ENCODE measurements at regions not wholly inside any gene's neighbourhood (a gene's known extent, or its start where the extent isn't known, plus 50 kb on each side); places are given as distances from the start of the nearest gene placed in this dataset.

DNA sequence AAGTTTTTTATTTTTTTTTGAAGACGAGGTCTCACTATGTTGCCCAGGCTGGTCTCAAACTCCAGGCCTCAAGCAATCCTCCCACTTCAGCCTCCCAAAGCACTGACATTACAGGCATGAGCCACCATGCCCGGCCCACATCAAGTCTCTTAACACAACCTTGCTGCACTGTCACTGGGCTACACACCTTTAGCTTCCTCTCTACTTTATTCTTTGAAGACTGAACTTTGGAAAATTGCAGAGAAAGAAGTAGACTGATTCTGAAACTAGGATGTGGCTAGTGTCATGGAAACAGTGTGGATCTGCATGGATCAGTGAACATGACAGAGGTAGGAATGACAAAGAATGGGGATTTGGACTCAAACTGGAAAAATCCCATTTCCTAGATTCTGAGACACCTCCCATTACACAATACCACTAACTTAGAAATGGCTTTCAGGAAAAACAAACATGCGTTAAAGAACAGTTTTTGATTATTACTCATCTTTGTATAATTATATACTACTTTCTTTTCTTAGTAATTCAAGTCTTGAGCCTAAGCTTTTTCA, 99.6 kb upstream of the SPON1 start:
- Histone ChIP-seq H3K9ac (ENCODE audit: low read length) (no peak overlapping the region), H3K4me2 (ENCODE audit: low read depth, low read length, poor library complexity, severe bottlenecking) (no peak overlapping the region), H3K9me2 (replicated peaks; ENCODE audit: insufficient read depth, low read length) (no peaks in the 10 kb centered on the region), H3K27ac (ENCODE audit: low read depth, low read length) (no peak overlapping the region), H3K9me3 (ENCODE audit: insufficient read depth, low read length) (no peaks in the 10 kb centered on the region), H4K20me1 (ENCODE audit: low read depth, low read length) (no peaks in the 10 kb centered on the region), H3K36me3 (ENCODE audit: low read length) (no peaks in the 10 kb centered on the region), H3K27me3 (ENCODE audit: low read length) (no peaks in the 10 kb centered on the region), H2AFZ (ENCODE audit: low read depth, low read length, severe bottlenecking) (no peak overlapping the region), H3K4me3 (ENCODE audit: insufficient read depth, low read length, poor library complexity, severe bottlenecking) (no peak overlapping the region), H3F3A (ENCODE audit: insufficient read depth) (no peaks in the 10 kb centered on the region), H3K79me2 (ENCODE audit: insufficient read depth, low read length) (no peaks in the 10 kb centered on the region)
- TF ChIP-seq EZH2phosphoT487 (conservative IDR thresholded peaks at IDR 0.05; ENCODE audit: low read length): no peak
- TF ChIP-seq, protein P1, sequence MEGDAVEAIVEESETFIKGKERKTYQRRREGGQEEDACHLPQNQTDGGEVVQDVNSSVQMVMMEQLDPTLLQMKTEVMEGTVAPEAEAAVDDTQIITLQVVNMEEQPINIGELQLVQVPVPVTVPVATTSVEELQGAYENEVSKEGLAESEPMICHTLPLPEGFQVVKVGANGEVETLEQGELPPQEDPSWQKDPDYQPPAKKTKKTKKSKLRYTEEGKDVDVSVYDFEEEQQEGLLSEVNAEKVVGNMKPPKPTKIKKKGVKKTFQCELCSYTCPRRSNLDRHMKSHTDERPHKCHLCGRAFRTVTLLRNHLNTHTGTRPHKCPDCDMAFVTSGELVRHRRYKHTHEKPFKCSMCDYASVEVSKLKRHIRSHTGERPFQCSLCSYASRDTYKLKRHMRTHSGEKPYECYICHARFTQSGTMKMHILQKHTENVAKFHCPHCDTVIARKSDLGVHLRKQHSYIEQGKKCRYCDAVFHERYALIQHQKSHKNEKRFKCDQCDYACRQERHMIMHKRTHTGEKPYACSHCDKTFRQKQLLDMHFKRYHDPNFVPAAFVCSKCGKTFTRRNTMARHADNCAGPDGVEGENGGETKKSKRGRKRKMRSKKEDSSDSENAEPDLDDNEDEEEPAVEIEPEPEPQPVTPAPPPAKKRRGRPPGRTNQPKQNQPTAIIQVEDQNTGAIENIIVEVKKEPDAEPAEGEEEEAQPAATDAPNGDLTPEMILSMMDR (IDR thresholded peaks at IDR 0.05; ENCODE audit: insufficient read depth, low read length, poor library complexity, severe bottlenecking): no peak

DNA sequence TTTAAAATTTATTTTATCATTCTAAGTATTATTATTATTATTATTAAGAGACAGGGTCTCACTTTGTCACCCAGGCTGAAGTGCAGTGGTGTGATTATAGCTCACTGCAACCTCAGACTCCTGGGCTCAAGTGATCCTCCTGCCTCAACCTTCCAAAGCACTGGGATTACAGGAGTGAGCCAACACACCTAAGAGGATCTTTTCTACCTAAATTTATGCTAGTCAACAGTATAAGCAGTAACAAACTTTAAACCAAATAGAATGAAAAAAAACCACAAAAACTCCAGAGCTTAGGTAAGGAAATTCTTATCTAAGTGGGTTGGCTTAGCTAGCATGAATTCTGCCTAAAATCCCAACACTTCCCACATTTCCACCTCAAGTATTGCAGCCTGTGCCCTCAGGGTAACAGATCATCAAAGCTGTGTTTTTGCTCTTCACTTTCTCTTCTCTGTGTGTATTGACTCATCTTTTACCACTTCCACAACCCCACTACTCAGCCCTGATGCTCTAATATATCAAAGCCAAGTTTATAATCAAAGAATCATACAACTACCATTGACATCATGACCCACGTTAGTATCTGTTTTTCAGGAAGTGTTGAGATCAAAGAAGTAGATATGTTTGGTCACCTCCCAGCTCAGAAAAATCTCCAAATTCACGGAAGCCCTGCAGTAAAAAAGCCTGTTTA, 93.7 kb upstream of the SPON1 start:
- Histone ChIP-seq H4K20me1 (ENCODE audit: low read depth, low read length) (no peaks in the 10 kb centered on the region), H3F3A (ENCODE audit: insufficient read depth) (no peaks in the 10 kb centered on the region), H3K79me2 (ENCODE audit: insufficient read depth, low read length) (no peaks in the 10 kb centered on the region), H3K9ac (ENCODE audit: low read length) (no peak overlapping the region), H3K9me2 (replicated peaks; ENCODE audit: insufficient read depth, low read length) (no peaks in the 10 kb centered on the region), H3K9me3 (ENCODE audit: insufficient read depth, low read length) (no peaks in the 10 kb centered on the region), H3K27ac (ENCODE audit: low read depth, low read length) (no peak overlapping the region), H2AFZ (ENCODE audit: low read depth, low read length, severe bottlenecking) (no peak overlapping the region), H3K4me3 (ENCODE audit: insufficient read depth, low read length, poor library complexity, severe bottlenecking) (no peak overlapping the region), H3K4me2 (ENCODE audit: low read depth, low read length, poor library complexity, severe bottlenecking) (no peak overlapping the region), H3K36me3 (ENCODE audit: low read length) (no peaks in the 10 kb centered on the region), H3K27me3 (ENCODE audit: low read length) (no peaks in the 10 kb centered on the region)
- TF ChIP-seq, protein P1 (IDR thresholded peaks at IDR 0.05; ENCODE audit: insufficient read depth, low read length, poor library complexity, severe bottlenecking): no peak

DNA sequence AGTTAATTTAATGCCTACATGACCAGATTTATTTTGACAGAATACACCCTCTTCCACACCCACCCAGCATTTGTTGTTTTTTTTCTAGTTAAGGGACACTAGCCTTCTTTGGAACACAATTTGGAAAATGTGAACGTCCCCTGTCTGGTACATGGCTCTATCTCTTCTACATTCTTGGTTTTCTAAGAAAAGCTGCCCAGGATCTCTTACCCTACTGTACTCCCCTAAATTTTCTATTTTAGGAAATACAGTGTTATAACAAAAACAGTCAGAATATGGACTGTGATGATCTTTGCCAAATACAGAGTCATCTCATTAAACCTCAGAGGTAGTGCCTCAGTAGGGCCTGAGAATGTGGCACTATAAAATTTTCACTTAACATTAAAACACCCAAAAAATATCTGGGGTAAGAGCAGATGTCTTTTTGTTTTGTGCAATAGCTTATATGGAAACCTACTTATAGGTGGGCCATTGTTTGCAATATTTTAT, 93.1 kb upstream of the SPON1 start:
- Histone ChIP-seq H3K27me3 (ENCODE audit: low read length) (no peaks in the 10 kb centered on the region), H3F3A (ENCODE audit: insufficient read depth) (no peaks in the 10 kb centered on the region), H3K27ac (ENCODE audit: low read depth, low read length) (no peak overlapping the region), H3K9ac (ENCODE audit: low read length) (no peak overlapping the region), H3K4me2 (ENCODE audit: low read depth, low read length, poor library complexity, severe bottlenecking) (no peak overlapping the region), H3K36me3 (ENCODE audit: low read length) (no peaks in the 10 kb centered on the region), H2AFZ (ENCODE audit: low read depth, low read length, severe bottlenecking) (no peak overlapping the region), H3K79me2 (ENCODE audit: insufficient read depth, low read length) (no peaks in the 10 kb centered on the region), H3K4me3 (ENCODE audit: insufficient read depth, low read length, poor library complexity, severe bottlenecking) (no peak overlapping the region), H3K9me3 (ENCODE audit: insufficient read depth, low read length) (no peaks in the 10 kb centered on the region), H4K20me1 (ENCODE audit: low read depth, low read length) (no peaks in the 10 kb centered on the region), H3K9me2 (replicated peaks; ENCODE audit: insufficient read depth, low read length) (no peaks in the 10 kb centered on the region)
- TF ChIP-seq, protein P1 (IDR thresholded peaks at IDR 0.05; ENCODE audit: insufficient read depth, low read length, poor library complexity, severe bottlenecking): no peak
- TF ChIP-seq EZH2phosphoT487 (conservative IDR thresholded peaks at IDR 0.05; ENCODE audit: low read length): no peak

Data from SU-DHL-6 (cell line).